Activated CD4-positive, alpha-beta T cell treated with anti-CD3 and anti-CD28 coated beads for 4 hours (primary cell): ENCODE measurements at regions not wholly inside any gene's neighbourhood (a gene's known extent, or its start where the extent isn't known, plus 50 kb on each side); places are given as distances from the start of the nearest gene placed in this dataset.

Experiments used
- DNase-seq, 2 donors: peaks; one replicate each; pipeline ENCODE4 v3.0.0-alpha.2; 2020

DNA sequence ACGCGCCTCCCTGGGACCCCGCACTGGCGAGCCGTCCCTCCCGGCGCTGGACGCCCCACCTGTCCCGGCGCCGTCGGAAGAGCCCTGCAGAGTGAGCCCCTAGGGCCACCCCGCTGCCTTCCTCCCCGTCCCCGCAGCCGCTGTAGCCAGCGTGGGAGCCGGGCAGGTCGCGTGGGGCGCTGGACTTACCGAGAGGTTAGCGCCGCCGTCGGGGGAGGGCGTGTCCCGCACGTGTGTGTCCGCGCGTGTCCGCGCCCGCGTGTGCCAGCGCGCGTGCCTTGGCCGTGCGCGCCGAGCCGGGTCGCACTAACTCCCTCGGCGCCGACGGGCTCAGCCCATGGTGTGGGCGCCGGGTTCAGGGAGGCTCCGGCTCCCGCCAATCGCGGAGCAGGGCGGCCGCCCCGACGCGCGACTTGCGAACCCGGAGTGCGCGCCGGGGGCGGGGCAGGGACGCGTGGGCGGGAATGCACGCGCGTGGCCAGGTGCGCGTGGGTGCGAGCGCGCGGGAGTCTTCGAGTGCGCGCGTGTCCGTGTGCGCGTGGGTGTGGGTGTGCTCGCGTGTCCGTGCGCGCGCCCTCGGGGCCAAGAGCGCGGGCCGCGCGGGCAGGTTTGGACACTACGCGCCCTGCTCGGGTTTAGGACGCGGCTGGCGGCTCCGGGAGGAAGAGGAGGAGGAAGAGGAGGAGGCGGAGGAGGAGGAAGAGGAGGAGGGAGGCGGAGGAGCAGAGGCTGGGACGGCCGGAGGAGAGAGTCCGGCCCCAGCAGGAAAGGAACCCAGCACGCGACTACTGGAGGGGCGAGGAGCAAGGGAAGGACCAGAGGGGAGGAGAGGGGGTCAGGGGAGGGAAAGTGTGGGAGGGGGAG is 145.2 kb upstream of the ETS2 start:
- DNase-seq, result peak in 1 of 2 donors; percentile 9

DNA sequence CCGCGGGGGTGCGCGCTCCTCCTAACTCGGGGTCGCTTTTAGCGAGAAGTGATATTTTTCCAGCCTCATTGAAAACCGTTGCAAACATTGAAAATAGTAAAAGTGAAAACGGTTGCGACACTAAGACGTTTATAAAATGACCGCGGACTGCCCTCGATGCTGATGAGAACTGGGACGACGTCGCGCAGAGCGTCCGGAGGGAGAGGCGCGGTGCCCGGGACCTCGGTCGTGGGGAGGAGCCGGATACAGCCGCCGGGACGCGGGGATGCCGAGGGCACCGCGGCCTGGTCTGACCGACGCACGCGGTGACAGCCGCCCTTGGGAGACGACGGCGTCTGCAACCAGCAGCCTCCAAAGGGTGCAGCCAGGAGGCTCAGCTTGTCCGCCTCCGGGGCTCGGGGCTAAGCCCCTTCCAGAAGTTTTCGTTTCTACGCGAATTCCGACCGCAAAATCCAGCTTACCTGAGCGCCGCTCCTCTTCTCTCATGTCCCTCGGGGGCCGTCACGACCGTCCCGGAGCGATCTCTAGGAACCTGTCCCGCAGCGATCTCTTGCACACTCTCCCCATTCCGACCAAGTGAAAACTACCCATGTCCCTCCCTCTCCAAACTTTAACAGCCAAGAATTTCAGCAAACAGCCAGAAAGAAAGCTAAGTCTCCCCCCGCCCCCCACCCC is 144.4 kb upstream of the ETS2 start:
- DNase-seq, result no peak

DNA sequence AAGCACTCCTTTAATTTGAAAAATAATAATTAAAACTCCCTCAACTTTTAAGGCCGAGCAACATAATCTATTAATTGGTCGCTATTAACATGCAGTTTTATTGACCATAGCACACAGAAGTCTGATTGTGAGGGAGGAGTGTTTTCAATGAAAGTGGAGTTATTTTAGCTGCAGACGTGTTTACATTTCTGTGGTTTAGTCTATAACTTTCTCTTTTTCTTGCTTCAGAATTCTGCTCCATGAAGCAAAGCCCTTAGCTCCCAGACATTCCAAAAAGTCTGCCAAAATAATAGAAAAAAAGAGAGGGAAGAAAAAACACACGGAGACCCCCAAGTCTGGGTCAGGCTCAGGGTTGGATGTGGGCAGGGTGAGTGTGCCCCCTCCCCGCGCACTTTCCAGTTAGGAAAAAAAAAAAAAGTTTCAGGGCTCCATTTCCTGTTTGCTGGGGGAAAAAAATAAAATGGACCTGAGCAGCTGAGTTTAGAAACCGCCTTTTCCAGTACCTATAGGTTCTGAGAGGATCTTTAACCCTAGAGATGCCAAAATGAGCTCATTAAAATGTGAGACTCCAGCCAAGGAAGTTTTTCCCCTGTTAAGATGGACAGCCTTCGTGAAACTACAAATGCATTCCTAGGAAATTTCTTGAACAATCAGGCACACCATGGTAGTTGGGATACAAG is 143.7 kb upstream of the ETS2 start:
- DNase-seq, result no peak

DNA sequence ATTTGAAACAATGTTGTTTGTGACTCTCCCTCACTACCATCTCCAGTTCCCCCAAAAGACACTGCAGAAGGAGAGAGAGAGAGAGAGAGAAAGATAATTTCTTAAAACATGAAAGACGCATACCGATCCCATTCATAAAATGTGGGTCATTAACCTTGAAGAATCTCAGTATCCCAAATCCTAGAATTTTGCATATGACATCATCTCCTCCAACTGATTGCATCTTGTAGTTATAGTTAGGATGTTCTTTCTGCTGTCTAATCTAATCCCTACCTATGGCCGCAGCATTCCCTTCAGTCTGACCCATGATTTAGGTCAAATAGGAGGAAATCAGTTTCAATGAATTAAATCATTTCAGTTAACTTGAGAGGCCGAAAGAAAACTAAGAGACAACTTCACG is 142.4 kb upstream of the ETS2 start:
- no peak for DNase-seq

DNA sequence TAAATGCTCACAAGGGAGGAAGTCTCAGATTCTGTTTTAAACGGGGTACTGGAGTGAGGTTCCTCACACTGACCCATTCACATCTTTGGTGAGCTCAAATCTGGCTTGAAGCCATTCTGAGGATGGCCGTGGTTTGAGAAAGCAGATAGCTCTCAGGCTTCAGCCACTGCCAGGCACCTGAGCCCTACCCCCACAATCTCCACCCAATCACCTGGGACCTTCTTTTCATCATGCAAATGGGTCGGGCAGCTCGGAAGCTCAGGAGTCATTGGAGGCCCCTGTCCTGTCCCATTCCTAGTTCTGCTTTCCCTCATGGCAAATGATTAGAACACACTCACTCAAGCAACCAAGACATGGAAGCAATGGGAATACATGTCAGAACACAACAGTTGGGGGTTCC is 141.4 kb upstream of the ETS2 start:
- DNase-seq, result no peak

DNA sequence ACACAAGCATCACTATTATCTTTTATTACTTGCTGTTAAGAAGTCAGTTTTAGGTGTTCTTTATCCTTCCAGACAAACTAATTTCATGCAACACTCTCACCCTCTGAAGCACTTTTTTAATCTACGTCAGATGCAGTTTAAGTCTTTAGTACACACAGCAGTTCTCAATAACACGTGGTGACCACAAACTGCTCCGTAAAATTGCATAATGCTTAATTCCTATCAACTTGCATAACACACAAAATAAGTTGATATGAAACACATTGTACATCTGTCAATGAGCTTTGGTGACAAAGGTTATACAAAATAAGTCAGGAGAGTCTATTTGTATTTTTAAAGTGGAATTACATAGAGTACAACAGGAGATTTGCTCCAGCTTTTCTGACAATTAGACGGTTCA is 140.9 kb upstream of the ETS2 start:
- DNase-seq, result no peak

DNA sequence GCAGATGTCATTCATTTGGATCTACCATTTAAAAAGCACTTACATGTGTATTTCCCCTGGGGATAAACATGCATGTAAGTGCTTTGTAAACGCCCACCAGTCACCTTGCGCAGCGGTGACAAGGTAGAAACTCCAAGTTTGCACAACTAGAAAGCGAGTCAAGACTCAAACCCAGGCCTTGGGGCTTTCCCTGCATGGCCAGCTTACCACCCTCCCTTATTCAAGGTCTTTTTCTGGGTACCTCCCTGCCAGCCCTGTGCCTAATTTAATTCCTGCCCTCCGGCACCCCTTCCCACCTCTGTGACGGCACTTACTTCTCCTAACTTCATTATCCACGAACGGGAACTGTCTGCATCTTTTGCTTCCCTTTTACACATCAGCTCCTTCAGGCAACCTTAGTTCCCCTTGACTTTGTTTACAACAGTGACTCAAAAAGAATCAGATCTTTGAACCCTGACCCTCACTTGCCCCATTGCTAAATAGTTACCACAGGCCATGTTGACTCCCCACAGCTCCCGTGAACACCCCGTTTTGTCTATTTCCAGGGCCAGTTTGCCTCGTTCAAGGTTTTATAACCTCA is 138.3 kb upstream of the ETS2 start:
- DNase-seq, result no peak

DNA sequence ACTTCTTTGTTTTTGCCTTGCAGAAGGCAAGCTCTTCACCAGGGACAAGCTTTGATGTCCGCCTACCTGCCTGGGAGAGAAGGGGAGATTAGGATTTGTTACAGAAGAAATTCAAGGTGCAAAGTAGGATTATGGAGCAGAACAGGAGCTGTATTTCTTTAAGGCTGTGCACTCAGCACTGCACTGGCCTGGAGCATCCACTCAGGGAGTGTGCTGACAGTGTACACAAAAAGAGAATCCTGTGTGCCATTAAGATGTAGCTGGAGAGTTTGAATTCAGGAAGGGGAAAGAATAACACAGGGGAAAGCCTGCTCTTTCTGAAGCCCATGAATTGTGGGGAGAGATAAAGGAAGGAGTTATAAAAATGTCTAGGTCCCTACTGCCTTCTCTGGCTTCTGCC is 137.7 kb upstream of the ETS2 start:
- DNase-seq, result no peak

DNA sequence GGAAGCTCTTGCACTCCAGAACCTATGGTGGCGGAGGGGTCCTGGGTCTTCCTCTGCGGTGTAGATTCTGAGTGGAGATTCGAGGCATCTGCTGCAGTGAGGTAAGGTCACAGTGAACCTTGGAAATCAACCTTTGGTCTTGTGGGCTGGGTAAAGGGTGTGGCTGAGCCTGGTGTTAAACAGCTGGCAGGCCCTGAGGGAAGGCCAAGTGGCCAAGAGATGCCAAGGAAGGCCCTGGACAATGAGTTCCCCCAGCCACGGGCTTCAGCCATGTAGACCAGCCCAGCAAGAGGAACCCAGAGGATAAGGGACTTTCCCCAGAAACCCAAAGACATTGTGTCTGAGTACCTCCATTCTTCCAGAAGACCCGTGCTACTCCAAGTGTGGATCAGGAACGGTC is 137.2 kb upstream of the ETS2 start:
- DNase-seq, result no peak

DNA sequence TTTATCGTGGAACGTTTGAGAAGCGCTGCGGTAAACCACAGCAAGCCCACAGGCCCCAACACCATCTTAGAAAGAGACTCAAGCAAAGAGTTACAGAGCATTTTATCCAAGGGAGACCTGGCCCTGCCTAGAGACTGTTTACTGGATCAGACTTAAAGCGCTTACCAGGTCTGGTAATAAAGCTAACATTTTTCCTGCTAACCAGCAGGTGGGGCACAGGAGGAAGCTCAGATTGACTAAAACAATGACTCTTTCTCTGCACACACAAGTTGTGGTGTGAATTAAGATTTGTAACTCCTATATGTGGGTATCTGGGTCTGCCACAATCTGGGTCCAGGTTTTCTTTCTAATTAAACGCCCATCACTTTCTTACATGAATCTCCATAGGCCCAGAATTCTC is 136.5 kb upstream of the ETS2 start:
- no peak for DNase-seq

DNA sequence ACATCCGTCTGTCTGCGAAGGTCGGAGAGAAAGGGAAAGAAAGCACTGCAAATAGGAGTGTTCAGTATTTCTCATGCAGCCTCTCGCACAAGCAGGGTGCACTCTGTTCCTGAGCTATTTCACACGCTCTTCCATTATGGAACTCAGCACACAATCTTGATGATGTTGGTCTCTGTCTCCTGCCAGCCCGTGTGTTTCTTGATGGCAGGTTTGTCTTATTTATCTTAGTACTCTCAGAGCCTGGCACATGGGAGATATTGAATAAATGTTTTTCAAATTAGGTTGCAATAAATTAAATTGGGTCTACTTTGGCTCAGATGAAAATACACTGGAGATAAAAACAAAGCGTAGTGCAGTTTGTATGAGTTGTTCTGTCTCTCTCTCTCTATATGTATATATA is 134.9 kb upstream of the ETS2 start:
- DNase-seq, result no peak

DNA sequence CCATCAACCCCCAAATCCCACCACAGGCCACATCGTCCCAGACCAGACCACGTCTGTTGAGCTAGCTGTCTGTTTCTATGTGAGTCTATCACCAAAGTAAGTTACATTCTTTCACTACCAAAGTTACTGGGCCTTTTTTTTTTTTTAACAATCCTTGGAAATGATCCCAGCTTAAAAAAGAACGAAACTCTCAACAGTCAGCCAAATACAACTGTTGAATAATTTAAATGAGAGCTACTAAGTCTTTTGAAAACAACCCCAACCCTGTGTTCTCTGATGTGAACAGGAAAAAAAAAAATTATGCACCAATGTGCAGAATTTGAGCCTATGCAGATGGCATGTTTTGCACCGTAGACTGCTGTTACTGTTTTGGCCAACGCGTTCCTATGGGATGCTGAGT is 134.0 kb upstream of the ETS2 start:
- no peak for DNase-seq

DNA sequence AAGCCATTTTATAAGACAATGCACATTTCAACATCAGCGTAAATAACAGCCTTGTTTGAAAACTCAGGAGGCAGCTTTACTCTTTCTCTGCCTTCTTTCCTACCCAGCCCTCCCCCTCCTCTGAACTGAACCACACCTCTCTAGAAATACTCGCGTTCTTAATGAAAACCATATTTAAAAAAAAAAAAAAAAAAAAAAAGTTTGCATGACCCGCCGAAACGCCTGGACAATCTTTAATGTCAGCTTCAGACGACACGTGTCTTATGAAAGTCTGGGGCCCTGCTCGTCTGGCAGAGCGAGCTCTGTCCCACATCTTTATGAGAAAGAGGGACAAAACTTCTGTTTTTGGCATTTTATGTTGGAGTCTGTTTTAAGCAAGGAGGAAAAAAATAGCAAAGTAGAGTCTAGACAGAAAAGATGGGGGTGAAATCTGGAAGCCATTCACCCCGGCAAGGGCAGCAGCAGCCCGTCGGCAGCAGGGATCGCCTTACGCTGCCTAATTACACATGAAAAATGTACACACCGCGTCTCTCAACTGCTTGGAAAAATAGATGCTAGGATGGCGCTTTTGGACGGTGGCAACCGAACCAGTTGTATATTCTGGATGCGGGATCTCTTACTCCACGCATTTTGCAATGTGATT is 130.4 kb upstream of the ETS2 start:
- no peak for DNase-seq

DNA sequence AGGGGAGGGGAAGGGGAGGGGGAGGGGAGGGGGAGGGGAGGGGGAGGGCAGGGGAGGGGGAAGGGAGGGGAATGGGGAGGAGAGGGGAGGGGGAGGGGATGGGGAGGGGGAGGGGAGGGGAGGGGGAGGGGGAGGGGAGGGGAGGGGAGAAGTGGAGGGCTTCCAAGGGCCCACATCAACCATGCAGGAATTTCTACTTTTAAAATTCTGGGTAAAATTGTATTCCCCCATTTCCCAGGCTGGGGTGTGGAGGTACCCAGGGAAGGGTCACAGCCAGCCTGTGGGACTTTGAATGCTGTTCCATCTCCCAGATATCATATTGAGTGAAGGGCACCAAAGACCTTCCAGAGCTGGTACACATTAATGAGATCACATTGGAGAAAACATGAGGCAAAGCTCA is 126.9 kb upstream of the ETS2 start:
- DNase-seq, result no peak

DNA sequence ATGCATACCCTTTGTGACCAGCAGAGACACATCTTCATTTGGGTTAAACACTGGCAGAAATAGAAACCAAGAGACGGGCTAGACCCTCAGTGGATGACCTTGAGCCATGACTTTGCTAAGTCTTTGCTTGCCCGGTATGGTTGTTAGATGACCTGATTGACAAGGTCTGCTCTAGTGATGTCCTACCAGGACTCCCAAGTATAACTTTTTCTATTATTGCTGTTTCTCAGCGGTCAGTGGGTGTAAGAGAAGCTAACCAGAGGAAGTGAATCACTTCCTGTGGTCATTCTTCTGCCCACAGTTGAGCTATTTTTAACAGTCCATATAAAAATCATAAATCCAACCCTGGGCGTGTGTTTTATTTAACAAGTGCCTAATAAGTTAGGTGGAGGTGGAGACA is 126.2 kb upstream of the ETS2 start:
- no peak for DNase-seq

DNA sequence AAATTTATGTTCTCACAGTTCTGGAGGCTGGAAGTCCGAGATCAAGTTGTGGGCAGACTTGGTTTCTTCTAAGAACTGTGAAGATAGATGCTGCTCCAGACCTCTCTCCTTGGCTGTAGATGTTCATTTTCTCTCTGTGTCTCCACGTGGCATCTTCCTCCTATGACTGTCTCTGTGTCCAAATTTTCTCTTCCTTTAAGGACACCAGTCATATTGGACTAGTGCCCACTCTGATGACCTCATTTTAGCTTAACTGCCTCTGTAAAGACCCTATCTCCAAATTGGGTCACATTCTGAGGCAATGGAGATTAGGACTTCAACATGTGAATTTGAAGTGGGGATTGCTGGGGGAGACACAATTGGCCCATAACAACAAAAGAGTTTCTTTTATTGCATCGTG is 125.3 kb upstream of the ETS2 start:
- DNase-seq, result no peak

DNA sequence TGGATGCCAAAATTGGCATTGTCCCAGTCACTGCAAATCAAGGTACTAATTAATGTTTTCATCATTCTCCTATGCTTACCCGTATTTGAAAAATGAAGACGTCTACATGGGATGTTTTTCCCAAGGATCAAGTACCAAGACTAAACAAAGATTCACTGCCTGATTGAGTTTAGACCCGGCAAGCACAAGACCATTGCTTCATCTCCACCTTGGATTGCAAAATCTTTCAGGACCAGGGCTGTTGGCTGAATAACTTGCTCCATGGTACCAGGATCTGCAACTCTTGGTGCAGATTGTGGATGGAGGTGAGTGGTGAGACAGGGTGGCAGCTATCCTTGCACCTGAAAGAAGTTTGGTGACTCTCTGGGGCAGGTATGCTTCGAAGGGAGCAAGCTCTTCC is 122.5 kb upstream of the ETS2 start:
- no peak for DNase-seq

DNA sequence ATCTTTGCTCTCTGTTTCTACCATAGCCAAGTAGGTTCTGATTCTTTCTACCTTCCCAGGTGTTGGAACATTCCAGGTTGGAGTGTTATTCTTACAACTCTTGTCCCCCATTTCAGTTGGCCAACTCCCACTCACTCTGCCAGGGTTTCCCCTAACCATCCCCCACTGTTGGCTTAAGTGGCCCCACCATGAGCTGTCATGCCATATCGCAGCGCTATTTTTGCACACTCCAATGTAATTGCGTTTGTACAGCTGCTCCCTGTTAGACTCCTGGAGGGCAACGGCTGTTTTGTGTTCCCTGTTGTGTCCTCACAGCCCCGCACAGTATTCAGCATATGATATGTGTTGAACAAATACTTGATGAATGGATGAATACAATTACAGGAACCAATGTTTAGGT is 117.7 kb upstream of the ETS2 start:
- no peak for DNase-seq

DNA sequence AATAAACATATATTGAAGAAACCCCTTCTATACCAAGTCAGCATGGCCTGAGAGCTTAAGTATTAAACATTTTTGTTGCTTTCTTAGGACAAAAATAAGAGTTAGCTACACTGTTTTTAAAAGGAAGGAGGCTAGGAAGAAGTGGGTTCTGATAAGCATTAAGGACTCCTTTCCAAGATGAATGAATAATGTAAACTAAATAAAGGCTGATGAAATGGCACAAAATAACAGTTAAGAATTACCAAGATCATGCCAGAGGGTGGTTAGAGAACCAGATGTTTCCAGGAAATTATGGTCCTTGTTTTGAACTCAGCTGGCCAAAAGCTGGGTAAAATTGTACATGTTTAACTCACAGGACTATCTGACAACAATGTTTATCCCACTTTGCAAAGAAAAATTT is 114.1 kb upstream of the ETS2 start:
- no peak for DNase-seq

DNA sequence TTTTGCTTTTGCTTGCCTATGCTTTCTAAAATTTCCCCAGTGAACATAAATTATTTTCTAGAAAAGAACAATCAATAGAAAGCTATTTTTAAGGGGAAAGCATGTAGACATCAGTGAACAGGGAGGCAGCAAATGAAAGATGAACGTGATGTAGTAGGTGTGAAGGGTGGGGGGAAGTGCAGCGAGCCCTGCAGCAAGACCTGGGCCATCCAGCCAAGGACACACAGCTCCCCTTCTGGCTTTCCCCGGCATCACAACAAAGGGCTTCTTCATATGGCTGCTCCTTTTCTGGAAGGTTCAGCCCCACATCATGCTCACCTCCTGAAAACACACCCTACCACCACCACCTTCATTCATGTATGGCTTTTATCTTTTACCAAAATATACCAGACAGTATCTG is 109.2 kb upstream of the ETS2 start:
- DNase-seq, result no peak

DNA sequence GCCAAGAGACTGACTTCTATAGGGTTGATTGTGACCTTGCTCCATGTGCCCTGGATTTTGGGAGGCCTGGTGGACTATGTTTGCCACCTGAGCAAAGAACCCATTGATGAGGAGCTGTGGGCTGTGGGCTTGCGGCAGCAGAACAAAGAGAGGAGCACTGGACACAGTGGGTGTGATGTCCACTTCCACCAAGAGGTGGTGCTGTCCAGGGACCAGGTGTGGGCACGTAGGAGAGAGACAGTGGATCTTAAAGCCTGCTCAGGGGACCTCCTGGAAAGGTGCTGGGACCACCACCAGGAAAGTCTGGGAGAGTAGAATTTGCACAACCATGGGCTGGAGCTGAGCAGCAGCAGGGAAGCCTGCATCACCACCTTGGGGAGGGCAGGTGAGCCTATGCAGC is 106.7 kb upstream of the ETS2 start:
- DNase-seq, result no peak

DNA sequence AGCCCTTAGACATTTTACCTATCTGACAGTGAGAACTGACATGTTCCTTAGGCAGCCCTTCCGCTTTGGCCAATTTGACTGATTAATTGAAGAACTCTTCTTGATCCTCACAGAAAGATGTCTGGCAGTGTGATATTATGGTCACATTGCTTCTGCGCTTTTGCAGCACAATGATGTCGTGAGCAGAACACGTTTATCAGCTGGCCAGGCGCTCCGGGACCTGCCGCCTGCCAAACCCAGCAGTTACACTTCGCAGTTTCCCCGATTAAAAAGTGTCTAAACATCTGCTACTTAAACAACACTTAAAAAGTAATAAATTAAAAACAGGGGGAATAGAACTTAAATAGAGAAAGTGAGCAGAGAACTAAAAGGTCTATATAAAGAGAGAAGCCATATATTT is 103.5 kb upstream of the ETS2 start:
- no peak for DNase-seq

DNA sequence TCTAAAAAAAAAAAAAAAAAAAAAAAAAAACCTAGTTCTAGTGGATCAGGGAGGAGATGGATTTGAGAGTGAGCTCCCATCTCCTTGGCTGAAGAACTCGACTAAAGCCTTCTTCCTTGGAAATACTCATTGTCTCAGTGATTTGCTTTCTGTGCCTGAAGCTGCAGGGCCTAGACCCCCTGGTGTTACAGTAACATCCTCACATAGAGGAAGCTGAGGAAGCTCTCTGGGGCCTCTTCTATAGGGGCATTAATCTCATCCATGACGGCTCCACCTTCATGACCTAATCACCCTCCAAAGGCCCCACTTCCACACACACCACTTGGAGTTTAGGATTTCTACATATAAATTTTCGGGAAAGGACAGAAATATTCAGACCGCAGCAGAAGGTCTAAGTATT is 95.9 kb upstream of the ETS2 start:
- no peak for DNase-seq
